LHCN-M2 (cell line): ENCODE measurements at regions not wholly inside any gene's neighbourhood (a gene's known extent, or its start where the extent isn't known, plus 50 kb on each side); places are given as distances from the start of the nearest gene placed in this dataset.
"Not testable (repeated sequence)": the region's sequence is repeated elsewhere in the genome, so short reads cannot be mapped to it uniquely, and the experiment has no call there.

Experiments
- DNase-seq: peaks from one replicate; pipeline ENCODE4 v3.0.0-alpha.2; 2012; ENCODE audit warnings: low read depth

- DNase-seq = no peak
Observed at GRCh38 chr6:137933696-137934095, 66.6 kb downstream of the TNFAIP3 start.

- no peak for DNase-seq
Observed at GRCh38 chr6:137936798-137937197, 69.7 kb downstream of the TNFAIP3 start.

- DNase-seq = no peak
Observed at GRCh38 chr6:137937834-137938233, 70.8 kb downstream of the TNFAIP3 start.

GRCh38 chr6:137938770-137939379 lies 71.8 kb downstream of the TNFAIP3 start:
- no peak for DNase-seq

GRCh38 chr6:137941995-137942394 lies 74.9 kb downstream of the TNFAIP3 start:
- no peak for DNase-seq

- no peak for DNase-seq
Observed at GRCh38 chr6:137942736-137943135, 75.7 kb downstream of the TNFAIP3 start.

- not testable (repeated sequence) for DNase-seq
Observed at GRCh38 chr6:137944381-137944780, 77.3 kb downstream of the TNFAIP3 start.

GRCh38 chr6:137944793-137945498 lies 77.9 kb downstream of the TNFAIP3 start:
- DNase-seq = peak; percentile 32

- DNase-seq = no peak
Observed at GRCh38 chr6:137949686-137950390, 82.8 kb downstream of the TNFAIP3 start.

- DNase-seq = no peak
Observed at GRCh38 chr6:137950581-137950980, 83.5 kb downstream of the TNFAIP3 start.

- no peak for DNase-seq
Observed at GRCh38 chr6:137951064-137951597, 84.1 kb downstream of the TNFAIP3 start.

- DNase-seq = no peak
Observed at GRCh38 chr6:137952247-137952646, 85.2 kb downstream of the TNFAIP3 start.

- no peak for DNase-seq
Observed at GRCh38 chr6:137953761-137954160, 86.7 kb downstream of the TNFAIP3 start.

- DNase-seq = no peak
Observed at GRCh38 chr6:137954253-137954652, 87.2 kb downstream of the TNFAIP3 start.

GRCh38 chr6:137956098-137956488 lies 89.0 kb downstream of the TNFAIP3 start:
- no peak for DNase-seq

- no peak for DNase-seq
Observed at GRCh38 chr6:137957471-137957870, 90.4 kb downstream of the TNFAIP3 start.

- no peak for DNase-seq
Observed at GRCh38 chr6:137958811-137959565, 91.9 kb downstream of the TNFAIP3 start.

GRCh38 chr6:137962725-137963124 lies 95.7 kb downstream of the TNFAIP3 start:
- no peak for DNase-seq

- no peak for DNase-seq
Observed at GRCh38 chr6:137964876-137965275, 97.8 kb downstream of the TNFAIP3 start.

GRCh38 chr6:137967689-137968454 lies 100.8 kb downstream of the TNFAIP3 start:
- peak; percentile 10 for DNase-seq

- DNase-seq = no peak
Observed at GRCh38 chr6:137968455-137968804, 101.4 kb downstream of the TNFAIP3 start.
